ENCODE measurements at regions not wholly inside any gene's neighbourhood (a gene's known extent, or its start where the extent isn't known, plus 50 kb on each side); places are given as distances from the start of the nearest gene placed in this dataset.

- ChIA-PET CTCF (no interaction called here), POLR2A (no interaction called here)
- ATAC-seq (ENCODE audit: low read depth): no peak
- Mint-ChIP-seq H3K4me3 (no peak overlapping the region), H3K9me3 (ENCODE audit: insufficient read depth) (no peaks in the 10 kb centered on the region), H3K4me1 (no peaks in the 10 kb centered on the region), H3K27ac (no peak overlapping the region), H3K27me3 (no peaks in the 10 kb centered on the region)
- H3K4me1 ChIP-seq (ENCODE audit: control insufficient read depth in 2 of 2, insufficient read depth in 2 of 2, low read length in 2 of 2): no peaks in the 10 kb centered on the region
- no peak overlapping the region for H3K9ac ChIP-seq (ENCODE audit: low read length)
- H3K27me3 ChIP-seq (replicated peaks in 1 of 4; ENCODE audit: control extremely low read depth in 1 of 4, control insufficient read depth in 3 of 4, insufficient read depth in 4 of 4, low read length in 3 of 4): no peaks in the 10 kb centered on the region
- H3K36me3 ChIP-seq (replicated peaks in 1 of 2; ENCODE audit: control extremely low read depth in 1 of 2, control insufficient read depth in 1 of 2, extremely low read depth in 1 of 2, insufficient read depth in 2 of 2, low read length in 1 of 2): no peaks in the 10 kb centered on the region
- no peaks in the 10 kb centered on the region for H3K79me2 ChIP-seq (ENCODE audit: control insufficient read depth, insufficient read depth, low read length)
- no peak overlapping the region for H3K27ac ChIP-seq (ENCODE audit: low read length in 2 of 2)
- H3K4me3 ChIP-seq (ENCODE audit: control extremely low read depth in 1 of 5, extremely low read depth in 1 of 5, insufficient read depth in 1 of 5, low read depth in 2 of 5, low read length in 4 of 5): no peak overlapping the region
- H3K9me3 ChIP-seq (ENCODE audit: control extremely low read depth in 1 of 3, control insufficient read depth in 2 of 3, insufficient read depth in 1 of 3, low read length in 2 of 3): no peaks in the 10 kb centered on the region
- 80% methylated on average over 1 of the region's 3 CpGs for WGBS (ENCODE audit: insufficient coverage)
- no peak for TF ChIP-seq CTCF (IDR thresholded peaks at IDR 0.05)
- no peak for TF ChIP-seq EZH2 (IDR thresholded peaks at IDR 0.05; ENCODE audit: borderline replicate concordance, insufficient read depth, low read depth, low read length, poor library complexity, severe bottlenecking)
- H2AFZ ChIP-seq (ENCODE audit: insufficient read depth, low read depth, low read length, poor library complexity, severe bottlenecking): no peak overlapping the region
- intact Hi-C loops (cut with micrococcal nuclease): no loop called here
- no peak for DNase-seq
- H3K4me2 ChIP-seq (replicated peaks; ENCODE audit: low read depth, low read length, poor library complexity, severe bottlenecking): no peak overlapping the region
- no peaks in the 10 kb centered on the region for H4K20me1 ChIP-seq (ENCODE audit: control insufficient read depth, insufficient read depth, low read length, poor library complexity, severe bottlenecking)
Observed at GRCh38 chr2:122652670-122653069, 897.2 kb downstream of the TSN start.

GRCh38 chr2:122656403-122656802 lies 901.0 kb downstream of the TSN start:
- no peak overlapping the region for H3K4me2 ChIP-seq (replicated peaks; ENCODE audit: low read depth, low read length, poor library complexity, severe bottlenecking)
- POLR2A ChIA-PET: no interaction called here
- no peaks in the 10 kb centered on the region for H3K36me3 ChIP-seq (replicated peaks in 1 of 2; ENCODE audit: control extremely low read depth in 1 of 2, control insufficient read depth in 1 of 2, extremely low read depth in 1 of 2, insufficient read depth in 2 of 2, low read length in 1 of 2)
- H3K4me3 ChIP-seq (ENCODE audit: control extremely low read depth in 1 of 5, extremely low read depth in 1 of 5, insufficient read depth in 1 of 5, low read depth in 2 of 5, low read length in 4 of 5): no peak overlapping the region
- Mint-ChIP-seq H3K27ac (no peak overlapping the region), H3K9me3 (ENCODE audit: insufficient read depth) (no peaks in the 10 kb centered on the region), H3K4me1 (no peaks in the 10 kb centered on the region), H3K4me3 (no peak overlapping the region), H3K27me3 (no peaks in the 10 kb centered on the region)
- intact Hi-C loops (cut with micrococcal nuclease): no loop called here
- peaks cover 0 to 8% (median 0%) of the 10 kb centered on the region in 3 donors for H3K9me3 ChIP-seq (ENCODE audit: control extremely low read depth in 1 of 3, control insufficient read depth in 2 of 3, insufficient read depth in 1 of 3, low read length in 2 of 3)
- no peak overlapping the region for H3K9ac ChIP-seq (ENCODE audit: low read length)
- H3K4me1 ChIP-seq (ENCODE audit: control insufficient read depth in 2 of 2, insufficient read depth in 2 of 2, low read length in 2 of 2): no peaks in the 10 kb centered on the region
- ATAC-seq (ENCODE audit: low read depth) (no peak), DNase-seq (no peak)
- TF ChIP-seq EZH2 (IDR thresholded peaks at IDR 0.05; ENCODE audit: borderline replicate concordance, insufficient read depth, low read depth, low read length, poor library complexity, severe bottlenecking) (no peak), CTCF (IDR thresholded peaks at IDR 0.05) (no peak)
- H4K20me1 ChIP-seq (ENCODE audit: control insufficient read depth, insufficient read depth, low read length, poor library complexity, severe bottlenecking): no peaks in the 10 kb centered on the region
- no peaks in the 10 kb centered on the region for H3K79me2 ChIP-seq (ENCODE audit: control insufficient read depth, insufficient read depth, low read length)
- CTCF ChIA-PET: no interaction called here
- H3K27me3 ChIP-seq (replicated peaks in 1 of 4; ENCODE audit: control extremely low read depth in 1 of 4, control insufficient read depth in 3 of 4, insufficient read depth in 4 of 4, low read length in 3 of 4): peaks cover 0 to 2% (median 0%) of the 10 kb centered on the region in 4 experiments
- WGBS (ENCODE audit: insufficient coverage): 83% methylated on average over 3 of the region's 3 CpGs
- H2AFZ ChIP-seq (ENCODE audit: insufficient read depth, low read depth, low read length, poor library complexity, severe bottlenecking): no peak overlapping the region
- H3K27ac ChIP-seq (ENCODE audit: low read length in 2 of 2): no peak overlapping the region
